ENCODE measurements at regions not wholly inside any gene's neighbourhood (a gene's known extent, or its start where the extent isn't known, plus 50 kb on each side); places are given as distances from the start of the nearest gene placed in this dataset.

DNA sequence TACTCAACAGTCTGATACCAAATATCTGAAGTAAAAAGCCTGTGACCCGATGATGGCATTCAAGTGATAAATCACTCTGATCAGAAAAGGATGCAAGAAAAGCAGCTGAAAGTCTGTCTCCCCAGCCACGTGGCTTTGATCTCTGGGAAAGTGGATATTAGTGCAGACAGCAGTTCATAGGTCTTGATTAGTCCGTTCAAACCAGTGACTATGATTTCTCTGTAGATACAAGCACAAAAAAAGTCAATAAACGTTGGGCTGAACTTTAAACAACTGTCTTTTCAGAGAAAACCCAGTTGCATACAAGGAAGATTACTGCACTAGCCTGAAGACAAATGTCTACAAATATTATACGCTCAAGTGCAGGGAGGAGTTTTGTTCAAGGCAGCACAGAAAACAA lies 107.7 kb upstream of the CDC42EP3 start:
- Histone ChIP-seq H3K4me3 (no peak overlapping the region), H3K36me3 (no peaks in the 10 kb centered on the region), H3K4me1 (peaks cover 0 to 15% of the 10 kb centered on the region in 2 donors), H3K27ac (no peak overlapping the region), H3K27me3 (no peaks in the 10 kb centered on the region), H3K9me3 (no peaks in the 10 kb centered on the region)
- no peak for ATAC-seq
- intact Hi-C loops (cut with DNase I): no loop called here
- no peak for DNase-seq
- TF ChIP-seq, protein P1, sequence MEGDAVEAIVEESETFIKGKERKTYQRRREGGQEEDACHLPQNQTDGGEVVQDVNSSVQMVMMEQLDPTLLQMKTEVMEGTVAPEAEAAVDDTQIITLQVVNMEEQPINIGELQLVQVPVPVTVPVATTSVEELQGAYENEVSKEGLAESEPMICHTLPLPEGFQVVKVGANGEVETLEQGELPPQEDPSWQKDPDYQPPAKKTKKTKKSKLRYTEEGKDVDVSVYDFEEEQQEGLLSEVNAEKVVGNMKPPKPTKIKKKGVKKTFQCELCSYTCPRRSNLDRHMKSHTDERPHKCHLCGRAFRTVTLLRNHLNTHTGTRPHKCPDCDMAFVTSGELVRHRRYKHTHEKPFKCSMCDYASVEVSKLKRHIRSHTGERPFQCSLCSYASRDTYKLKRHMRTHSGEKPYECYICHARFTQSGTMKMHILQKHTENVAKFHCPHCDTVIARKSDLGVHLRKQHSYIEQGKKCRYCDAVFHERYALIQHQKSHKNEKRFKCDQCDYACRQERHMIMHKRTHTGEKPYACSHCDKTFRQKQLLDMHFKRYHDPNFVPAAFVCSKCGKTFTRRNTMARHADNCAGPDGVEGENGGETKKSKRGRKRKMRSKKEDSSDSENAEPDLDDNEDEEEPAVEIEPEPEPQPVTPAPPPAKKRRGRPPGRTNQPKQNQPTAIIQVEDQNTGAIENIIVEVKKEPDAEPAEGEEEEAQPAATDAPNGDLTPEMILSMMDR (IDR thresholded peaks at IDR 0.05): no peak

- H3K9me3 ChIP-seq: no peaks in the 10 kb centered on the region
- peaks cover 0 to 15% of the 10 kb centered on the region in 2 donors for H3K4me1 ChIP-seq
- H3K36me3 ChIP-seq: no peaks in the 10 kb centered on the region
- TF ChIP-seq, protein P1 (IDR thresholded peaks at IDR 0.05): no peak
- intact Hi-C loops (cut with DNase I): no loop called here
- ATAC-seq (no peak), DNase-seq (no peak)
- H3K27ac ChIP-seq: no peak overlapping the region
- H3K27me3 ChIP-seq: no peaks in the 10 kb centered on the region
- no peak overlapping the region for H3K4me3 ChIP-seq
Observed at GRCh38 chr2:37779611-37780386, 108.4 kb upstream of the CDC42EP3 start.

- H3K27ac ChIP-seq: no peak overlapping the region
- peaks cover 0 to 15% of the 10 kb centered on the region in 2 donors for H3K4me1 ChIP-seq
- H3K36me3 ChIP-seq: no peaks in the 10 kb centered on the region
- H3K9me3 ChIP-seq: no peaks in the 10 kb centered on the region
- no peaks in the 10 kb centered on the region for H3K27me3 ChIP-seq
- TF ChIP-seq, protein P1 (IDR thresholded peaks at IDR 0.05): no peak
- H3K4me3 ChIP-seq: no peak overlapping the region
- ATAC-seq: no peak
- no peak for DNase-seq
- intact Hi-C loops (cut with DNase I): no loop called here
Observed at GRCh38 chr2:37780387-37780676, 108.9 kb upstream of the CDC42EP3 start.

- no peak overlapping the region for H3K4me3 ChIP-seq
- H3K27ac ChIP-seq: no peak overlapping the region
- no peaks in the 10 kb centered on the region for H3K9me3 ChIP-seq
- TF ChIP-seq, protein P1 (IDR thresholded peaks at IDR 0.05): no peak
- H3K36me3 ChIP-seq: no peaks in the 10 kb centered on the region
- peaks cover 0 to 10% of the 10 kb centered on the region in 2 donors for H3K4me1 ChIP-seq
- intact Hi-C loops (cut with DNase I): no loop called here
- DNase-seq: no peak
- ATAC-seq: peak; percentile 21
- no peaks in the 10 kb centered on the region for H3K27me3 ChIP-seq
Observed at GRCh38 chr2:37781028-37781427, 109.6 kb upstream of the CDC42EP3 start.

DNA sequence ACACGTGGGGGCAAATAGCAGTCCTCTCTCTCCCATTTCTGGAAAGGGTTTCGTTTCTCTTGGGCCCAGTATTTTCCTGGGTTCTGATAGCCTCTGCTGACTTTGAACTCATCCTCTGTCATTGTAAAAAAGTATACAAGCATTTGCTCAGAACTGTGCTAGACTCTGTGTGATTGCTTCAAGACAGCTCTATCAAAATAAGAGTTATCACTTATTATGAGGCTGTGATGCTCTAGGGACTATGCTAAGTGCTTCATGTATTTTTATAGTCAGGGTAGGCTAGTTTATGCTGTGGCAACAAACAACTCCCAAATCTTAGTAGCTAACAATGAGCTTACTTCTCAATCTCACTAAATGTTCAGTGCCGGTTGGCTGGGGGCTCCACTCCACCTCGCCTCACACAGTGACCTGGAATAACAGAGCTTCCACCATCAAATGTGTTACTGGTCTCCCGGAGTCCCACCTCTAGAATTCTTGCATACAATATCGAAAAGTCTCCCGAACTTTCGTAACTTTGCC lies 110.8 kb upstream of the CDC42EP3 start:
- Histone ChIP-seq H3K4me1 (peaks cover 0 to 9% of the 10 kb centered on the region in 2 donors), H3K27me3 (no peaks in the 10 kb centered on the region), H3K9me3 (no peaks in the 10 kb centered on the region), H3K36me3 (no peaks in the 10 kb centered on the region), H3K27ac (no peak overlapping the region), H3K4me3 (no peak overlapping the region)
- TF ChIP-seq, protein P1 (IDR thresholded peaks at IDR 0.05): no peak
- ATAC-seq (no peak), DNase-seq (no peak)
- intact Hi-C loops (cut with DNase I): no loop called here

Data from left lung (tissue), 4 donors.